IPS-15b (cell line): ENCODE measurements at regions not wholly inside any gene's neighbourhood (a gene's known extent, or its start where the extent isn't known, plus 50 kb on each side); places are given as distances from the start of the nearest gene placed in this dataset.
"Not testable (repeated sequence)": the region's sequence is repeated elsewhere in the genome, so short reads cannot be mapped to it uniquely, and the experiment has no call there.

Experiments used
- H3K27me3 ChIP-seq: one replicate; pipeline ENCODE4 v1.6.1; 2013; ENCODE audit warnings: low read length; ENCODE audit not compliant: control insufficient read depth, insufficient read depth
- H3K36me3 ChIP-seq: one replicate; pipeline ENCODE4 v1.6.1; 2013; ENCODE audit warnings: low read length; ENCODE audit not compliant: control insufficient read depth, insufficient read depth
- H3K4me1 ChIP-seq: one replicate; pipeline ENCODE4 v1.6.1; 2013; ENCODE audit warnings: mild to moderate bottlenecking, low read length; ENCODE audit not compliant: control insufficient read depth, insufficient read depth
- H3K4me3 ChIP-seq: one replicate; pipeline ENCODE4 v1.5.1; 2013; ENCODE audit warnings: low read depth, low read length
- H3K9ac ChIP-seq: one replicate; pipeline ENCODE4 v1.6.1; 2013; ENCODE audit warnings: low read depth, mild to moderate bottlenecking, low read length
- H3K9me3 ChIP-seq: one replicate; pipeline ENCODE4 v1.6.1; 2013; ENCODE audit warnings: mild to moderate bottlenecking, low read length; ENCODE audit not compliant: control insufficient read depth, insufficient read depth

DNA sequence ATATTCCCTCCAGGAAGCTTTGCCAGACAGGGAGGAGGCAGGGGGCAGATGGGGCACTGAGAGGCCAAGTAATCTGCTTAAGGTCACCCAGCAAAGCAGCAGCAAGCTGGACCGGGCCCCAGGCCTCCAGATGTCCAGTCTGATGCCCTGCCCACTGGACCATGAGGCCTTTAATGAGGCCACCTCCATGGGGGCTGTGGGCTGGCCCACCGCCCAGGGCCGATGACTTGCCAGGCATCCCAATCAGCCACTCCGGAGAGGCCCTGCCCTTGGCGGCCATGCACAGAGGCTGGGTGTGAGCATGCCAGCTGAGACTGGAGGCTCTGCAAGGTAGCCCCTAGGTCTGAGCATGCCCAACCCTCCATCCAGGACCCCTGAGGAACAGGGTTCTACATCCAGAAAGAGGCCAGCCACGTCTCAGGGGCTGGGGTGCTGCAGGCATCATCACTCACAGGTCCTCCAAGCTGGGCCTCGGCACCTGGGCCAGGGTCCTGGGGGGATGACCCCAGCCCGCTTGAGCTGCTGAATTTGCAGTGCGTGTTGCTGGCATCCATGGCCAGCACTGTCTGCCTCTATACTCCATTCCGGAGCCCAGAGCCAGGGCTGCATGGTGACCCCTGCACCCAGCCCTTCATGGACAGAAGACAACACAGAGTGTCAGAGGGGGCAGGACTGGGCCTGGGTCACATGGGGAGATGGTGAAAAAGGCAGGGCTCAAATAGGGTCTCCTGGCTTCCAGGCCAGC, 164.2 kb downstream of the INHBB start:
- Histone ChIP-seq H3K9me3 (no peaks in the 10 kb centered on the region), H3K27me3 (peaks cover 9% of the 10 kb centered on the region), H3K4me1 (no peaks in the 10 kb centered on the region), H3K4me3 (no peak overlapping the region), H3K36me3 (no peaks in the 10 kb centered on the region), H3K9ac (no peak overlapping the region)

DNA sequence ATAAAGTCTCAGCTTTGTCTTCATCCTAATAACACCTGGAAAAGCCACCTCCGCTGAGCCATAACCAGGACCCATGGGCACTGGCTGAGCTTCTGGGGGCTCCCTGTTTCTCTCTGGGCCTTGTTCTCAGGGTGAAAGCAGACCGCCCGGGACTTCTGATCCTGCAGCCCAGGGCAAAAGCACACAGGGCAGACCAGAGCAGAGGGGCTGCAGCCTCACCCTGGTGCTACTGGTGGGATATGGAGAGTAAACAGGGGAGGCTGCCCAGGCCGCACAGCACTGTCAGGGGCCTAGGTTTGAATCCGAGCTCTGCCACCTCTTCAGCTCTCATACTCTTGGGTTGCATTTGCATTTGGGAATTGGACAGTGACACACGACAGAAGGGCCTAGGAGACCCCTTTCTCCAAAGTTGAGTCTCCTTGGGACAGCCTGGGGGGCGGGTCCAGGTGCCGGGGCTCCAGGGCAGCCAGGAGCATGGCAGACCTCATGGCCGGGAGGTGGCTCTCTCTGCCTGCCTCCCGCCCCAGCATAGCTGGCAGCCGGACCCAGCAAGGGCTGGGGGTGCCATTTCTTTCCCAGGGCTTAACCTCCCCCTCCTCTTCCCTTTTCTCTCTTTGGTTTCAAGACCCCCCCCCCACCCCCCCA, 164.9 kb downstream of the INHBB start:
- no peak overlapping the region for H3K4me3 ChIP-seq
- H3K36me3 ChIP-seq: no peaks in the 10 kb centered on the region
- H3K4me1 ChIP-seq: no peaks in the 10 kb centered on the region
- H3K27me3 ChIP-seq: peaks cover 14% of the 10 kb centered on the region
- H3K9ac ChIP-seq: no peak overlapping the region
- H3K9me3 ChIP-seq: no peaks in the 10 kb centered on the region

DNA sequence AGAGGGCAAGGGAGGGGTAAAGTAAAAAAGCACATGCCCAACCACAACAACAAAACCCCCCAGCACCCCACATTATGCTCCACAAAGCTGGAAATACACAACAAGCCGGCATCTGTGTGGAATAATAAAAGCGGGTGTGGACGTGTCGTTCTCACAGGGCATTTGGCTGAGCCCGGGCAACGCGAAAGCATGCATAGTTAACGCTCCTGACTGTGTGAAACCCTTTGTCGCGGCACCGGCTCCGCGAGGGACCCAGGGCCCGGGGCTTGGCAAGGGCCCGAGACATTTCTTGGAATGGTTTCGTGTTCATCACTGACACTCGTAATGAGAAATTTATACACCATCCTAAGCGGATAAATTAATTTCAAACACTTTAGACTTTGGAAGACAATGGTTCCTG, 165.6 kb downstream of the INHBB start:
- H3K9me3 ChIP-seq: no peaks in the 10 kb centered on the region
- peaks cover 17% of the 10 kb centered on the region for H3K27me3 ChIP-seq
- H3K36me3 ChIP-seq: no peaks in the 10 kb centered on the region
- no peaks in the 10 kb centered on the region for H3K4me1 ChIP-seq
- no peak overlapping the region for H3K9ac ChIP-seq
- no peak overlapping the region for H3K4me3 ChIP-seq

DNA sequence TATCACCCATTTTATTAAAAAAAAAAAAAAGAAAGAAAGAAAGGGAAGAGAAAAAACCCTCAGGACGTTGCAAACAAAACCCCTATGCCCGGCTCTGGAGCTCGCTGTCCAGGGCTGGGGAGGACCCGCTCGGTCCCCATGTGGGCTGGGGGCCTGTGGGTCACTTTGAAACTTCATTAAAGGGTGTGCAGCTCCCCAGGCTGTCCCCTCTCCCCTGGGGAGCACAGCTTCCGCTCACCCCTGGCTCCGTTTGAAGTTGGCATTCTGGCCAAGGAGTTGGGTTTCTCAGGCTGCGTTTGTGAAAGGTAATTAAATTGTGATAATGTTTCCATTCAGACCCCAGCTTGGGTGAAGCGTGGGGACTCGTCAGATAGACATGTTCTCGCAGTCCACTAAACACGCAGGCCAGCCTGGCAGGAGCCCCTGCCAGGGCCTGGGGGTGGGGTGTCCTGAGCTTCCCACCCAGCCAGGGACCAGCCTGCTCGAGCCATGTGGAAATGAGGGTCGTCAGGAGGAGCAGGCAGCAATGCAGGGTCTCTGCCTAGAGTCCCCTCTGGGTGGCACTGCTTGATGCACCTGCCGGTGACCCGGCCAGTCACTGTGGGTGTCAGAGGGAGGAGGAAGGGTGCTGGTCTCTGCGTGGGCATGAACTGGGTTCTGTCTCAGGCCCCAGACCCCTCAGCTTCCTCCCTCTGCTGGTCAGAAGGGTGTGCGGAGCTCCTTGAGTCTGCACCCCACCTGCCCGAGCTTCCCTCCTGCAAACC, 166.2 kb downstream of the INHBB start:
- Histone ChIP-seq H3K9me3 (no peaks in the 10 kb centered on the region), H3K27me3 (peaks cover 17% of the 10 kb centered on the region), H3K36me3 (no peaks in the 10 kb centered on the region), H3K9ac (no peak overlapping the region), H3K4me3 (no peak overlapping the region), H3K4me1 (no peaks in the 10 kb centered on the region)

DNA sequence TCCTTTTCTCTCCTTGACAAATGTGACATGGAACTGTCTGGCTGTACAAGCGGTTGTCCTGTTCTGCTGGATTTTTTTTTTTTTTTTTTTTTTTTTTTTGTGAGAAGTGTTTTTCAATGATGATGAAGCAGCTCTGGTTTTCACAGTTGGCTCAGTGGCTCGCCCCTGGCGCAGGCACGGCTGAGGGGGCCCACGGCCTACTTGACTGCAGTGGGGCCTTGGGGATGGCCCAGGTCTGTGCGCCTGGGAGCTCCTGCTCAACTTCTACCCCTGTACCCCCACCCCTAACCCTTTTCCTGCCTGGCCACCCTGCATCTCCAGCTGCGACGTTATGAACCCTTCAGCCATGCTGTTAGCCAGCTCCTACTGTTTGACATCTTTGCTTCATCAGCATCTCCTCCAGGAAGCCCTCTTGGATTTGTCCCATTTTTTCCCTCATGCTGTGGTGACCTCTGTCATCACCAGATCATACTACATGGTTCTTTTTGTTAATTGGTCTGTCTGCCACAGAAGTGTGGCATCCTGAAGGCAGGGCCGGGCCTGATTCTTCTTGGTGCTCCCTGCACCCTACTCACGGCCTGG, 167.9 kb downstream of the INHBB start:
- Histone ChIP-seq H3K9me3 (no peaks in the 10 kb centered on the region), H3K4me3 (no peak overlapping the region), H3K27me3 (peaks cover 27% of the 10 kb centered on the region), H3K36me3 (no peaks in the 10 kb centered on the region), H3K4me1 (no peaks in the 10 kb centered on the region), H3K9ac (no peak overlapping the region)

DNA sequence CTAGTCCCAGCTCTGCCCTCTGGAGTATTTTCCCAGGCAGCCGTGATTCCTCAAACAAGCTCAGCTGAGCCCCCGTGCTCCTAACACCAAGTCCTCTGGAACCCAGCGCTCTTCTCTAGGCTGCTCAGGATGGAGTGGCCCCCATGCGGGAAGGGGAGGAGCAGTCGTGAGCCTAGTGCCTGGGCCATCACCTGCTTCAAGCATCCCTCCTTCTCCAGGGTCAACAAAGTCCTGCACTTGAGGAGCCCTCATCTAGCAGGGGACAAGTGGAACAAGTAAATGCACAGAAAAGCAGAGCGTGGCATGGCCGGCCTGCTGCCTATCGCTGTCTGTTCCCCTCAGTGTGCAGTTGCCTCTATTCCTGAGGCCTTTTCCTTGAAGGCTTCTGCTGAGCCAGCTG, 168.6 kb downstream of the INHBB start:
- H3K4me1 ChIP-seq: no peaks in the 10 kb centered on the region
- peaks cover 30% of the 10 kb centered on the region for H3K27me3 ChIP-seq
- no peak overlapping the region for H3K9ac ChIP-seq
- H3K36me3 ChIP-seq: no peaks in the 10 kb centered on the region
- no peaks in the 10 kb centered on the region for H3K9me3 ChIP-seq
- H3K4me3 ChIP-seq: no peak overlapping the region

DNA sequence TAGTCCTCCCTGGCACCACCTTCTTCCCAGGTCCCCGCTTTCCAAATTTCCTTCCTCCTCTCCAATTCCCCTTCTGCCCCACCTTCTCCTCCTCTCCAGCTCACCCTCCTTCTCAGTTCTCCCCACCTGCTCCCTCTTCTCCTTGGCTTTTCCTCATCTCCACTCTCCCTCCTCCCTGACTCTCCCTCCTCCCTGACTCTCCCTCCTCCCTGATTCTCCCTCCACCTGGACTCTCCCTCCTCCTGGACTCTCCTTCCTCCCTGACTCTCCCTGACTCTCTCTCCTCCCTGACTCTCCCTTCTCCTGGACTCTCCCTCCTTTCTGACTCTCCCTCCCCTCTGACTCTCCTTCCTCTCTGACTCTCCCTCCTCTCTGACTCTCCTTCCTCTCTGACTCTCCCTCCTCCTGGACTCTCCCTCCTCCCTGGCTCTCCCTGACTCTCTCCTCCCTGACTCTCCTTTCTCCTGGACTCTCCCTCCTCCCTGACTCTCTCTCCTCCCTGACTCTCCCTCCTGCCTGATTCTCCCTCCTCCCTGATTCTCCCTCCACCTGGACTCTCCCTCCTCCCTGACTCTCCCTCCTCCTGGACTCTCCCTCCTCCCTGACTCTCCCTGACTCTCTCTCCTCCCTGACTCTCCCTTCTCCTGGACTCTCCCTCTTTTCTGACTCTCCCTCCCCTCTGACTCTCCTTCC, 169.3 kb downstream of the INHBB start:
- not testable (repeated sequence) for H3K4me3 ChIP-seq, H3K9ac ChIP-seq, H3K4me1 ChIP-seq, H3K36me3 ChIP-seq, H3K9me3 ChIP-seq
- peaks cover 33% of the 10 kb centered on the region for H3K27me3 ChIP-seq

DNA sequence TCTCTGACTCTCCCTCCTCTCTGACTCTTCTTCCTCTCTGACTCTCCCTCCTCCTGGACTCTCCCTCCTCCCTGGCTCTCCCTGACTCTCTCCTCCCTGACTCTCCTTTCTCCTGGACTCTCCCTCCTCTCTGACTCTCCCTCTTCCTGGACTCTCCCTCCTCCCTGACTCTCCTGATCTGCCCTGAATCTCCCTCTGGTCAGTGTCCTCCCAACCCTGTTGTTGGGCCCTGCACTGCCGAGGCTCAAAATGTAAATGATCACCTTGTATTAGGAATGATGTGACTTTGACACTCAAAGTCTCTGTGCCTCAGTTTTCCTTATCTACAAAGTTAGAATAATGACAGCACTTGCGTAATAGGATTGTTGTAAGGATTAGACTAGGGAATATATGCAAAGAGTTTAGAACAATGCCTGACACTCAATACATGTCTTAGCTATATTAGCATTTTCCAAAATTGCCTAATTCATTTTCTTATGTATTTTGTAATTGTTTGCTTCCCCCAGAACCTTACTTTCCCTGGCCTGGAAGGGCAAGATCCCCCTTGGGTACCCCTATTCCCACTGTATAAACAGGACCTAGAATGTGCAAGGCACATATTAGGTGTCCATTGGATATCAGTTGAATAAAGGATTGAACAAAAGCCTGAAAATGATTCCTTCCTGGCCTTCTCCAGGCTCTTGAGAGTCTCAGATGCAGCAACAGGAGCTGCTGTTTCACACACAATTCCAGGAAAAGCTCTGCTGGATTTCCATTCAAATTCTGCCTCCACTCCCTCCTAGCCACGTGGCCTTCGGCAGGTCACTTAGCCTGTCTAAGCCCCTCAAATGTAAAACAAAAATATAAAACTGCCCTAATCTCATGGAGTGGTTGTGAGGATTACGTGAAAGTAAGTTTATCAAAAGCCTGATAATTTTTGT, 170.1 kb downstream of the INHBB start:
- H3K9ac ChIP-seq: no peak overlapping the region
- no peaks in the 10 kb centered on the region for H3K36me3 ChIP-seq
- H3K4me3 ChIP-seq: no peak overlapping the region
- H3K4me1 ChIP-seq: no peaks in the 10 kb centered on the region
- no peaks in the 10 kb centered on the region for H3K9me3 ChIP-seq
- peaks cover 33% of the 10 kb centered on the region for H3K27me3 ChIP-seq

DNA sequence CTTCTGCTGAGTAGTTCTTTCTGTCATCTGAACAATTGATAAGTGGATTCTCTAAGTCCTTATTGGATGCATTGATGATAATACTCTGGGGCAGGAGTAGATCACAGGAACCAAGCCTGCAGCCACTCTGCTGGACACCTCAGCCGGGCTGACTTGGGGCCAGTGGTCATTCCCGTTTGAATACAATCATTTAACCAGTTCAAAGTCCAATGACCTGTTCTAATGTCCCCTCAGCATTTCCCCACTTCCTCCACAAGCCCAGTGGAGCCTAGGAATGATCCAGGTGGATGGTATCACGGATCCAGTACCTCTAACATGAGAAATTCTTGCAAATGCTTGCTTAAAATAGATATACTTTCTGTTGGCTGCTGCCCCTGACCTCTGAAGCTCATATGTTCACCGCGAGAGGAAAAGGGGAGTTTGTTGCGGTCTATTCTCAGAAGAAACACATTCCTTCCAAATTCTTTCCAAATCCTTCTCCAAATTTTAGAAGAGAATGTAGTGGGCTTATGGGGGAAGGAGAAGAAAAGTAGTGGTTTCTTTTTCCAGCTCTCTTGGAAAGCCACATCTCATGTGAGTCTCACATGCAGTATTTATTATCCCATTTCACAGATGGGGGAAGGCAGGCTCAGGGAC, 170.9 kb downstream of the INHBB start:
- no peak overlapping the region for H3K9ac ChIP-seq
- peaks cover 33% of the 10 kb centered on the region for H3K27me3 ChIP-seq
- no peaks in the 10 kb centered on the region for H3K4me1 ChIP-seq

DNA sequence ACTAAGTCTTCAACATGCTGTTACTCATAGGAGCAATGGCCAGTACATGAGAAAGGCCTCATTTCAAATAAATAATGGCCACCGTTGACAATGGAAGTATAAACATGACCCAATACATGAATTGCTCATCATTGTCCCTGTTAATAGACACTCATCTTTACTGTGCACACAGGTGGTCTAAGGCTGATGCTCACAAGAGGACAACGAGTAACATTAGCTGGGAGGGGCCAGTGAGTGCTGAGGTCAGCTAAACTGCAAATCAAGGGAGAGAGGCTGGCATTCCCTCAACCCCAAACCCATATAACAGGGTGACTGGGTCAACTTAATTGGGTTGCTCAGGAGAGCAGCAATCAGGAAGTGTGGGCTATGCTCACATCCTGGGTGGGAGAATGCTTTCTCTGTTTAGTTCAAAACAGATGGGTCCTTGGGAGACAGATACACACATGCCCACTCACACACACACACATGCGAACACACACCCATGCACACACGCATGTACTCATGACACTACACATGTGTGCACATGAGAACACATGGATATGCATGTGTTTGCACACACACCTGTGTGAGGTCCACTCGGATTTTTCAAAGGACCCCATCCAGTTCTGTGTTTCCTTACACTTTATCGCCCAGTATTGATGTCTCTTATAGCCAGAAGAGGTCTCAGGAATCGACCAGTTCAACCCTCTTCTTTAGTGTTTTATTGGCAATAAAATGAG, 172.0 kb downstream of the INHBB start:
- Histone ChIP-seq H3K4me3 (no peak overlapping the region), H3K9me3 (no peaks in the 10 kb centered on the region), H3K27me3 (peaks cover 33% of the 10 kb centered on the region), H3K36me3 (no peaks in the 10 kb centered on the region), H3K9ac (no peak overlapping the region), H3K4me1 (no peaks in the 10 kb centered on the region)

More for the DNA sequence above, 170.9 kb downstream of the INHBB start:
- Histone ChIP-seq H3K9me3 (no peaks in the 10 kb centered on the region), H3K4me3 (no peak overlapping the region), H3K36me3 (no peaks in the 10 kb centered on the region)
